Left lung (tissue), 4 donors: ENCODE measurements at regions not wholly inside any gene's neighbourhood (a gene's known extent, or its start where the extent isn't known, plus 50 kb on each side); places are given as distances from the start of the nearest gene placed in this dataset.

ENCODE experiments used
- ATAC-seq: fragments of 200-7000 bp; cut with Tn5 transposase; one replicate; pipeline ENCODE4 v1.9.1; 2020; ENCODE audit warnings: moderate library complexity
- DNase-seq, 4 donors: peaks; one replicate each; pipeline ENCODE4 v3.0.0-alpha.2; 2013 to 2020
- H3K27ac ChIP-seq, 2 donors: fragments of 200-600 bp; sonication (generic) in 1 of 2; one replicate each; pipeline versions ENCODE4 v1.5.0 to v1.8.0; 2020 to 2021
- H3K27me3 ChIP-seq, 2 donors: fragments of 200-600 bp; sonication (generic) in 1 of 2; one replicate each; pipeline versions ENCODE4 v1.5.0 to v1.8.0; 2020 to 2021
- H3K36me3 ChIP-seq, 2 donors: fragments of 200-600 bp; sonication (generic) in 1 of 2; one replicate each; pipeline versions ENCODE4 v1.5.0 to v1.8.0; 2020 to 2021
- H3K4me1 ChIP-seq, 2 donors: fragments of 200-600 bp; one replicate each; pipeline ENCODE4 v1.8.0; 2021
- H3K4me3 ChIP-seq, 2 donors: fragments of 200-600 bp; sonication (generic) in 1 of 2; one replicate each; pipeline versions ENCODE4 v1.5.0 to v1.8.0; 2020 to 2021; ENCODE audit warnings: mild to moderate bottlenecking in 1 of 2
- H3K9me3 ChIP-seq, 2 donors: fragments of 200-600 bp; sonication (generic) in 1 of 2; one replicate each; pipeline versions ENCODE4 v1.5.0 to v1.8.0; 2020 to 2021
- intact Hi-C, 2 donors: fragments of 100-400 bp; cut with DNase I; formaldehyde crosslinking; loops; one replicate each; pipeline versions ENCODE4 v1.11.2 to v1.14.2; 2022
- TF ChIP-seq, protein P1 (sequence below), 2 donors: fragments of 200-600 bp; sonication (generic) in 1 of 2; IDR thresholded peaks; one replicate each; pipeline versions ENCODE4 v1.5.0 to v1.8.0; 2021; ENCODE audit warnings: antibody characterized with exemption in 2 of 2
- donor health status: DM: no; HTN: yes; CAD: no.
- donor health status: DM: no; HTN: no; CAD: no.

DNA sequence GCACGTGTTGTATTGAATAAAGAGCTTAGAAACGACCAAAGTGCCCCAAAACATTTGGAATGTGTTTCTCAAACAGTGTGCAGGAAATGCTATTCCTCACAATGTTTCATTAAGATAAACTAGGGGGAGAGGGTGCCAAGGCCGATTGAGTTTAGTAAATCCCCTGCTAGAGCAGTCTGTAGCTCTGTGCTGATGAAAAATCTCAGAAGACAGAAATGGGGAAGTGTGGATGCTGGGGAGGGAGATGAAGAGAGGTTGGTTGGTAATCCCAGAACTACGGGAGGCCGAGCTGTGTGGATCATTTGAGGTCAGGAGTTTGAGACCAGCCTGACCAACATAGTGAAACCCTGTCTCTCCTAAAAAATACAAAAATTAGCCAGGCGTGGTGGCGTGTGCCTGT, 121.2 kb downstream of the FOXB1 start:
- H3K4me1 ChIP-seq = peaks cover 0 to 4% of the 10 kb centered on the region in 2 donors
- intact Hi-C loops = no loop called here
- ATAC-seq = no peak
- H3K27me3 ChIP-seq = no peaks in the 10 kb centered on the region
- no peak overlapping the region for H3K4me3 ChIP-seq
- H3K27ac ChIP-seq = no peak overlapping the region
- no peaks in the 10 kb centered on the region for H3K36me3 ChIP-seq
- TF ChIP-seq, protein P1, sequence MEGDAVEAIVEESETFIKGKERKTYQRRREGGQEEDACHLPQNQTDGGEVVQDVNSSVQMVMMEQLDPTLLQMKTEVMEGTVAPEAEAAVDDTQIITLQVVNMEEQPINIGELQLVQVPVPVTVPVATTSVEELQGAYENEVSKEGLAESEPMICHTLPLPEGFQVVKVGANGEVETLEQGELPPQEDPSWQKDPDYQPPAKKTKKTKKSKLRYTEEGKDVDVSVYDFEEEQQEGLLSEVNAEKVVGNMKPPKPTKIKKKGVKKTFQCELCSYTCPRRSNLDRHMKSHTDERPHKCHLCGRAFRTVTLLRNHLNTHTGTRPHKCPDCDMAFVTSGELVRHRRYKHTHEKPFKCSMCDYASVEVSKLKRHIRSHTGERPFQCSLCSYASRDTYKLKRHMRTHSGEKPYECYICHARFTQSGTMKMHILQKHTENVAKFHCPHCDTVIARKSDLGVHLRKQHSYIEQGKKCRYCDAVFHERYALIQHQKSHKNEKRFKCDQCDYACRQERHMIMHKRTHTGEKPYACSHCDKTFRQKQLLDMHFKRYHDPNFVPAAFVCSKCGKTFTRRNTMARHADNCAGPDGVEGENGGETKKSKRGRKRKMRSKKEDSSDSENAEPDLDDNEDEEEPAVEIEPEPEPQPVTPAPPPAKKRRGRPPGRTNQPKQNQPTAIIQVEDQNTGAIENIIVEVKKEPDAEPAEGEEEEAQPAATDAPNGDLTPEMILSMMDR (IDR thresholded peaks at IDR 0.05) = no peak
- no peaks in the 10 kb centered on the region for H3K9me3 ChIP-seq
- no peak for DNase-seq

DNA sequence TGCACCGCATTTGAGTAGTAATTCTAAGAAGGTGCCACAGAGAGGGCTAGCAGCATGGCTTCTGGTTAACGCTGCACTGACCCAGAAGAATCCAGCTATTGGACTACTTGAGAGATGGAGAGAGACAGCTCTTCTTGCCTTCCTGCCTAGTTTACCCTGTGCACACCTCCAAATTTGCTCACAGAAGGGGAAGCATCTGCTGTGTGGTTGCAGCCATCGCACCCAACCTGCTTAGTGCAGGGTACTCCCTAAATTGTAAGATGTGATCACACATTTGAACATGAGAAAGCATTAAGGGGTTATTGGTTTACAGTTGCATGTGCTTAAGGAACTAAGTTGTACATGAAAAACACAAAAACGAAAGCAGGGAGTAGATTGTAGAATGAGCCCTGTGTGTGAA, 122.1 kb downstream of the FOXB1 start:
- H3K36me3 ChIP-seq = no peaks in the 10 kb centered on the region
- intact Hi-C loops = no loop called here
- no peaks in the 10 kb centered on the region for H3K9me3 ChIP-seq
- ATAC-seq = no peak
- no peak overlapping the region for H3K27ac ChIP-seq
- no peaks in the 10 kb centered on the region for H3K27me3 ChIP-seq
- no peak for DNase-seq
- no peak overlapping the region for H3K4me3 ChIP-seq
- peaks cover 0 to 4% of the 10 kb centered on the region in 2 donors for H3K4me1 ChIP-seq
- TF ChIP-seq, protein P1 (IDR thresholded peaks at IDR 0.05) = no peak

DNA sequence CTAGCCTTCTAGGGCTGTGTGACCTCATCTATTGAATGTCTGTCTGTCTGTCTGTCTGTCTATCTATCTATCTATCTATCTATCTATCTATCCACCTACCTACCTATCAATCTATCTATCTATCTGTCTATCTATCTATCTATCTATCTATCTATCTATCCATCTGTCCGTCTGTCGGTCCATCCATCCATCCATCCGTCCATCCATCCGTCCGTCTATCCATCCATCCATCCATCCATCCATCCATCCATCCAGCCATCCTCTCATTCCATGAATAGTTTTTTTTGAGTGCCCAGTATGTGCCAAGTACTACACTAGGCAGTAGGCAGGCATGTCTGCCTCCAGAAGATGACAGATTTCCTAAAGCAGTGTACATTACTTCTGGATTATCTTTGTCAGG, 122.5 kb downstream of the FOXB1 start:
- H3K4me3 ChIP-seq = no peak overlapping the region
- H3K27me3 ChIP-seq = no peaks in the 10 kb centered on the region
- TF ChIP-seq, protein P1 (IDR thresholded peaks at IDR 0.05) = no peak
- ATAC-seq (no peak), DNase-seq (no peak)
- no peak overlapping the region for H3K27ac ChIP-seq
- intact Hi-C loops = no loop called here
- no peaks in the 10 kb centered on the region for H3K9me3 ChIP-seq
- peaks cover 0 to 4% of the 10 kb centered on the region in 2 donors for H3K4me1 ChIP-seq
- H3K36me3 ChIP-seq = no peaks in the 10 kb centered on the region

DNA sequence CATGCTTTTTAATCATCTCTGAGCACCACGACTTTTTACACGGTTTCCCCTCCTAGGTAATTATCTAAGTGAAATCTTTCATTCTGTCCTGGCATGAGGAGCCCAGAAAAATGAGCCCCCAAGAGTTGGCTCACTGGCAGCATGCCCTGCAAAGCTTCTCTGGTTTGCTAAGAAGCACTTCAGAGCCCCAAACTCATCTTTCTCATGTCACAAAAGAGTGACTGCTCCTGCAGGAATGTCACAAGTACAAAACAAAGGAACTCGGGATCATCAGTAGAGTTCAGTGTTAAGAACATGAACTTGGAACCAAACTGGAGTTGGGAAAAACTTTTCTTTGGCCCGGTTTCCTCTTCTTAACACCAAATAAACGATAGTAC, 123.9 kb downstream of the FOXB1 start:
- ATAC-seq (peak; percentile 23), DNase-seq (no peak)
- H3K36me3 ChIP-seq = no peaks in the 10 kb centered on the region
- peak overlapping the region; percentile 34 to 44 for H3K4me3 ChIP-seq
- TF ChIP-seq, protein P1 (IDR thresholded peaks at IDR 0.05) = no peak
- no peaks in the 10 kb centered on the region for H3K27me3 ChIP-seq
- H3K27ac ChIP-seq = peak overlapping the region; percentile 79 to 81
- intact Hi-C loops = no loop called here
- H3K4me1 ChIP-seq = peaks cover 0 to 4% of the 10 kb centered on the region in 2 donors
- H3K9me3 ChIP-seq = no peaks in the 10 kb centered on the region

DNA sequence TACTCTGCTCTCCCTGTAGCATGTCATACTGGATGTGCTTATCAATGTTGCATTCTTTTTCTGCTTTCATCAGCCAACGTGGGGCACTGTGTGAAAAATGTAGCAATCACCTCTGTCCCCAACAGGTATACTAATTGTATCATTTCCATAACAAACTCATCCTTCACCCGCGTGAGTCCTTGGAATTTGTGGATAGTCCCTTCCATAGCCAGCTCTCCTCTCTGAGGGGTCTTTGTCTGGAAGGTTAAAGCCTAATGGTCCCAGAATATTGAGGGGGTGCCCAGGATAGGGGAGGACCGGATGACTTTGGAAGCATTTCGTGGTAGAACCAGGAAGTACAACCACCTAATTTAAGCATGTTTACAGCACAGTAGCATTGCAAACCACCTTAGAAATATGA, 124.6 kb downstream of the FOXB1 start:
- H3K4me3 ChIP-seq = no peak overlapping the region
- H3K27ac ChIP-seq = no peak overlapping the region

More for the DNA sequence above, 124.6 kb downstream of the FOXB1 start:
- no peak for ATAC-seq
- no peaks in the 10 kb centered on the region for H3K36me3 ChIP-seq
- DNase-seq = no peak
- peaks cover 0 to 3% of the 10 kb centered on the region in 2 donors for H3K27me3 ChIP-seq
- peaks cover 0 to 4% of the 10 kb centered on the region in 2 donors for H3K4me1 ChIP-seq
- intact Hi-C loops = no loop called here
- H3K9me3 ChIP-seq = no peaks in the 10 kb centered on the region
- TF ChIP-seq, protein P1 (IDR thresholded peaks at IDR 0.05) = no peak
